A673 (cell line): ENCODE measurements at regions not wholly inside any gene's neighbourhood (a gene's known extent, or its start where the extent isn't known, plus 50 kb on each side); places are given as distances from the start of the nearest gene placed in this dataset.

Experiments used
- BruUV-seq: library from RNA; stranded (reverse); fragments of 400-500 nt; replicated peaks from 2 replicates; lab custom pipeline; 2021; lab: Mats Ljungman, UMichigan
- CTCF ChIA-PET: fragments of 300-600 bp; sonication (Branson Sonifier 250); formaldehyde crosslinking; loops from one replicate; lab custom pipeline; 2022; ENCODE audit warnings: antibody characterized with exemption; lab: Charles Lee
- POLR2A ChIA-PET: fragments of 300-600 bp; sonication (Branson Sonifier 250); formaldehyde crosslinking; loops from one replicate; lab custom pipeline; 2022; ENCODE audit warnings: antibody characterized with exemption; ENCODE audit not compliant: low non-redundant PET; lab: Charles Lee
- DNase-seq: peaks from one replicate; pipeline ENCODE4 v3.0.0-alpha.2; 2015; ENCODE audit warnings: low spot score
- H3K27ac ChIP-seq: fragments of 200-600 bp; sonication (generic); 2 replicates; pipeline ENCODE4 v1.5.1; 2016; ENCODE audit warnings: mixed run types, low read depth, mild to moderate bottlenecking, mixed read lengths, antibody characterized with exemption, low read length; ENCODE audit not compliant: poor library complexity, severe bottlenecking
- H3K27me3 ChIP-seq: fragments of 200-600 bp; sonication (generic); replicated peaks from 2 replicates; pipeline ENCODE4 v1.6.1; 2017; ENCODE audit warnings: mixed run types, low read depth, mild to moderate bottlenecking, mixed read lengths, antibody characterized with exemption, low read length; ENCODE audit not compliant: insufficient read depth, poor library complexity
- H3K36me3 ChIP-seq: fragments of 200-600 bp; sonication (generic); 2 replicates; pipeline ENCODE4 v1.6.1; 2016; ENCODE audit warnings: mixed run types, mild to moderate bottlenecking, mixed read lengths, antibody characterized with exemption, low read length; ENCODE audit not compliant: insufficient read depth, poor library complexity, severe bottlenecking
- H3K4me1 ChIP-seq: fragments of 200-600 bp; sonication (generic); 2 replicates; pipeline ENCODE4 v1.6.1; 2017; ENCODE audit warnings: mixed run types, mild to moderate bottlenecking, mixed read lengths, antibody characterized with exemption, low read length; ENCODE audit not compliant: insufficient read depth, poor library complexity, severe bottlenecking
- H3K4me3 ChIP-seq: fragments of 200-600 bp; sonication (generic); 2 replicates; pipeline ENCODE4 v1.5.1; 2016; ENCODE audit warnings: low read depth, mixed run types, mild to moderate bottlenecking, mixed read lengths, low read length; ENCODE audit not compliant: poor library complexity, severe bottlenecking
- H3K9me3 ChIP-seq: fragments of 200-600 bp; sonication (generic); 2 replicates; pipeline ENCODE4 v1.6.1; 2016; ENCODE audit warnings: mixed run types, low read depth, mild to moderate bottlenecking, mixed read lengths, antibody characterized with exemption, low read length; ENCODE audit not compliant: poor library complexity, severe bottlenecking
- EZH2 ChIP-seq: fragments of 200-600 bp; sonication (generic); IDR thresholded peaks from 2 replicates; pipeline ENCODE4 v1.6.1; 2017; ENCODE audit warnings: borderline replicate concordance, low read depth, mild to moderate bottlenecking, mixed read lengths, antibody characterized with exemption, low read length; ENCODE audit not compliant: poor library complexity, severe bottlenecking
- intact Hi-C: fragments of 100-400 bp; cut with micrococcal nuclease; formaldehyde crosslinking; loops from one replicate; pipeline ENCODE4 v1.10.0; 2022; ENCODE audit not compliant: unreplicated experiment
- TF ChIP-seq, protein P1 (sequence below): fragments of 300-800, 200-600 bp; sonication (generic); conservative IDR thresholded peaks from 2 replicates; pipeline ENCODE4 v1.5.1; 2017; ENCODE audit warnings: low read depth, mild to moderate bottlenecking, antibody characterized with exemption, low read length, moderate library complexity, mixed read lengths

DNA sequence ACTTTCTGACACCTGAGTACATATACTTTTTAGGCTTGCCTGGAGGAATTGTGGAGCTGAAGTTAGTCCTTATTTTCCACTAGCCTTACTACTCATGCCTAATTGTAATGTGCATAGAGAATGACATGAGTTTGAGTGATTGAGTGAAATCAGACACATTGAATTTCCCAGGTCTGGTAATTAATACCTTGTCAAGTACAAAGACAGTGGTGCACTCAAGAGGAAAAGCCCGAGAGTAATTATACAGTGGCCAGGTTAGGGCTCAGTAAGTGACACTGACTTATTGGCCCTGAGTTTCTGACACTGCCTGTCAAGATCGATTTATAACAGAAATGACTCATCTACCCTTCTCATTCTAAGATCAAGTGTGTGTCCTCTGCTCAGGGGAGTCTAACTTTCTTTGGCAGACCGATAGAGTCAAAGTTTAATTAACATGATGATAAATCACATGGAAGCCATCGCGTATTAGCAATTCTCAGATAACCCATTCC is 288.3 kb downstream of the TPBG start:
- DNase-seq = no peak
- POLR2A ChIA-PET = no interaction called here
- Histone ChIP-seq H3K4me1 (no peaks in the 10 kb centered on the region), H3K9me3 (no peaks in the 10 kb centered on the region), H3K27ac (no peak overlapping the region), H3K27me3 (no peaks in the 10 kb centered on the region), H3K36me3 (no peaks in the 10 kb centered on the region), H3K4me3 (no peak overlapping the region)
- intact Hi-C loops = no loop called here
- TF ChIP-seq, protein P1, sequence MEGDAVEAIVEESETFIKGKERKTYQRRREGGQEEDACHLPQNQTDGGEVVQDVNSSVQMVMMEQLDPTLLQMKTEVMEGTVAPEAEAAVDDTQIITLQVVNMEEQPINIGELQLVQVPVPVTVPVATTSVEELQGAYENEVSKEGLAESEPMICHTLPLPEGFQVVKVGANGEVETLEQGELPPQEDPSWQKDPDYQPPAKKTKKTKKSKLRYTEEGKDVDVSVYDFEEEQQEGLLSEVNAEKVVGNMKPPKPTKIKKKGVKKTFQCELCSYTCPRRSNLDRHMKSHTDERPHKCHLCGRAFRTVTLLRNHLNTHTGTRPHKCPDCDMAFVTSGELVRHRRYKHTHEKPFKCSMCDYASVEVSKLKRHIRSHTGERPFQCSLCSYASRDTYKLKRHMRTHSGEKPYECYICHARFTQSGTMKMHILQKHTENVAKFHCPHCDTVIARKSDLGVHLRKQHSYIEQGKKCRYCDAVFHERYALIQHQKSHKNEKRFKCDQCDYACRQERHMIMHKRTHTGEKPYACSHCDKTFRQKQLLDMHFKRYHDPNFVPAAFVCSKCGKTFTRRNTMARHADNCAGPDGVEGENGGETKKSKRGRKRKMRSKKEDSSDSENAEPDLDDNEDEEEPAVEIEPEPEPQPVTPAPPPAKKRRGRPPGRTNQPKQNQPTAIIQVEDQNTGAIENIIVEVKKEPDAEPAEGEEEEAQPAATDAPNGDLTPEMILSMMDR = no peak
- BruUV-seq = no TSS peak
- CTCF ChIA-PET = no interaction called here

DNA sequence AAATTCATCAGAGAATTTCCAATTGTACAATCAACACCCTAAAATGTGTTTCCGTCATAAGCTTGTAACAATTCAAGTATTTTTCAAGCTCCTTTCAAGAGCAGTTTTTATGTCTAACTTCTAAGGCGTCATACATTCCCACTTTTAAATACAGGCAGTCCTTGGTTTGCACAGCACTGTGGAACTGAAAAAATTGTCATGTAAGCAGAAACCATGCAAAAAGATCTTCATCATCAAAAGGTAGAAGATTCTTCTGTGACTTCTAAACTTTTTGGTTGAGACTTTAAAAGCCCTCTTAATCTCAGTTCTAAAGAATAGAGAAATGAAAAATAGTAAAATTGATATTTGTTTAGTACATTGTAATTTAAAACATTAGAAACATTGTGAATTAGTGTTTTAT is 315.6 kb downstream of the TPBG start:
- H3K27ac ChIP-seq = no peak overlapping the region
- H3K4me3 ChIP-seq = no peak overlapping the region
- H3K36me3 ChIP-seq = peaks cover 9% of the 10 kb centered on the region
- no TSS peak for BruUV-seq
- ChIA-PET CTCF (no interaction called here), POLR2A (no interaction called here)
- TF ChIP-seq, protein P1 = no peak
- TF ChIP-seq EZH2 = no peak
- intact Hi-C loops = no loop called here
- H3K4me1 ChIP-seq = peaks cover under 1% of the 10 kb centered on the region
- H3K27me3 ChIP-seq = no peaks in the 10 kb centered on the region
- no peak for DNase-seq
- H3K9me3 ChIP-seq = peaks cover 32% of the 10 kb centered on the region

DNA sequence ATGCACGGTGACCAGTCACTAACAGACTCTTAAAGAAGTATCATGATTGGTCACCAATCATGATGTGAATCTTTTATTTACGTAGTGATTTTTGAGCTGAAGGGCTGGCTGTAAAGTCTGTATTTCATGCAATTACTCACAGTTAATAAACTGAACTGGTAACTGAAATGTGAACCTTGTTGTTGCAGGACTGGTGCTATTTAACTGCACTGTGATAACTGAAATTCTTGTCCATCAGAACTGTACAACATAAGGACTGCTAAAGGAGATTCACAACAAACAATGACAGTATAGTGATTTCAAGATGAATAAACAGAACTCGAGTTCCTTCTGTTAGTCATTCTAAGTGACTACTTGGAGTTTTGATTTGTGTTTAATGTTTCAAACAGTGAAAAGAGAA is 316.6 kb downstream of the TPBG start:
- POLR2A ChIA-PET = no interaction called here
- H3K9me3 ChIP-seq = peaks cover 33% of the 10 kb centered on the region
- H3K27me3 ChIP-seq = no peaks in the 10 kb centered on the region
- H3K4me3 ChIP-seq = no peak overlapping the region
- CTCF ChIA-PET = no interaction called here
- TF ChIP-seq, protein P1 = no peak
- no peak for TF ChIP-seq EZH2
- peaks cover 4% of the 10 kb centered on the region for H3K4me1 ChIP-seq
- no TSS peak for BruUV-seq
- H3K36me3 ChIP-seq = peaks cover 9% of the 10 kb centered on the region
- intact Hi-C loops = loop anchor here (10.0 kb wide), 1 partner anchor 155 kb away; no protein-coding TSS in a partner anchor
- H3K27ac ChIP-seq = no peak overlapping the region
- no peak for DNase-seq
